Hepatocyte (in vitro differentiated cells): ENCODE measurements at regions not wholly inside any gene's neighbourhood (a gene's known extent, or its start where the extent isn't known, plus 50 kb on each side); places are given as distances from the start of the nearest gene placed in this dataset.

Experiments used
- CTCF ChIP-seq: fragments of 200-600 bp; sonication (generic); IDR thresholded peaks from 2 replicates; pipeline ENCODE4 v1.5.1; 2016; ENCODE audit warnings: antibody characterized with exemption, mild to moderate bottlenecking; ENCODE audit not compliant: poor library complexity
- EZH2 ChIP-seq: fragments of 200-600 bp; sonication (generic); IDR thresholded peaks from 2 replicates; pipeline ENCODE4 v1.6.1; 2016; ENCODE audit warnings: antibody characterized with exemption, mild to moderate bottlenecking, borderline replicate concordance
- EZH2phosphoT487 ChIP-seq: fragments of 200-600 bp; sonication (generic); IDR thresholded peaks from one replicate; pipeline ENCODE4 v1.6.1; 2018; ENCODE audit warnings: antibody characterized with exemption, mild to moderate bottlenecking, low read depth, moderate library complexity; ENCODE audit not compliant: unreplicated experiment, severe bottlenecking

GRCh38 chr19:28882818-28883217, 330.1 kb downstream of the UQCRFS1 start:
- no peak for TF ChIP-seq CTCF
- TF ChIP-seq EZH2 = no peak
- no peak for TF ChIP-seq EZH2phosphoT487
